Mucosa of descending colon (tissue), 3 donors: ENCODE measurements at regions not wholly inside any gene's neighbourhood (a gene's known extent, or its start where the extent isn't known, plus 50 kb on each side); places are given as distances from the start of the nearest gene placed in this dataset.

Source experiments
- ATAC-seq: fragments of 200-7000 bp; cut with Tn5 transposase; one replicate; pipeline ENCODE4 v1.9.1; 2020; ENCODE audit warnings: mild to moderate bottlenecking, moderate library complexity
- DNase-seq, 3 donors: peaks; one replicate each; pipeline ENCODE4 v3.0.0-alpha.2; 2020
- H3K36me3 ChIP-seq: fragments of 200-600 bp; one replicate; pipeline ENCODE4 v1.8.0; 2021; ENCODE audit warnings: low read depth, mild to moderate bottlenecking
- H3K4me1 ChIP-seq: fragments of 200-600 bp; one replicate; pipeline ENCODE4 v1.8.0; 2021; ENCODE audit warnings: low read depth, mild to moderate bottlenecking
- H3K4me3 ChIP-seq: fragments of 200-600 bp; one replicate; pipeline ENCODE4 v1.8.0; 2021; ENCODE audit warnings: mild to moderate bottlenecking
- H3K9me3 ChIP-seq: fragments of 200-600 bp; one replicate; pipeline ENCODE4 v1.8.0; 2021; ENCODE audit warnings: mild to moderate bottlenecking
- intact Hi-C, 2 donors: fragments of 100-400 bp; cut with DNase I in 1 of 2; cut with micrococcal nuclease in 1 of 2; formaldehyde crosslinking; loops; one replicate each; pipeline versions ENCODE4 v1.11.0 to v1.11.1; 2022; cut with DNase I, micrococcal nuclease
- TF ChIP-seq, protein P1 (sequence below): fragments of 200-600 bp; IDR thresholded peaks from one replicate; pipeline ENCODE4 v1.8.0; 2022; ENCODE audit warnings: antibody characterized with exemption, mild to moderate bottlenecking
- donor health status: DM: no; HTN: no; CAD: no; lungs with moderate emphysema.
- donor health status: DM: no; HTN: no; CAD: no.
- donor health status: DM: no; HTN: yes; CAD: no.

DNA sequence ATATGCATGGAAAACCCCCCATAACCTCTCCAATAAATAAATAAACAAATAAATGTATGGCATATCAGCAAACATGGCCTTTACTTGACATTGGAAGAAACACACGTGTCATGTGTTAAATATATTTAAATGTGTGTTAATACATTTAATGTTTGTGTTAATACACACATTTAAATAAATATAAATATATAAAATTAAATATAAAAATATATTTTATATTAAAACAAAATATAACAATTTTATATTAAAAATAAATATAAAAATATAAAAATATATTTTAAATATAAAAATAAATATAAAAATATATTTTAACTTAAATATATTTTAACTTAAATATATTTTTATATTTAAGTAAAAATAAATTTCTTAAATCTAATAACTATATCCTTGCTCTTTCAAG, 187.6 kb upstream of the CXXC4 start:
- no peak for ATAC-seq
- Histone ChIP-seq H3K4me1 (no peaks in the 10 kb centered on the region), H3K4me3 (no peak overlapping the region), H3K36me3 (no peaks in the 10 kb centered on the region), H3K9me3 (no peaks in the 10 kb centered on the region)
- intact Hi-C loops, result no loop called here
- TF ChIP-seq, protein P1, sequence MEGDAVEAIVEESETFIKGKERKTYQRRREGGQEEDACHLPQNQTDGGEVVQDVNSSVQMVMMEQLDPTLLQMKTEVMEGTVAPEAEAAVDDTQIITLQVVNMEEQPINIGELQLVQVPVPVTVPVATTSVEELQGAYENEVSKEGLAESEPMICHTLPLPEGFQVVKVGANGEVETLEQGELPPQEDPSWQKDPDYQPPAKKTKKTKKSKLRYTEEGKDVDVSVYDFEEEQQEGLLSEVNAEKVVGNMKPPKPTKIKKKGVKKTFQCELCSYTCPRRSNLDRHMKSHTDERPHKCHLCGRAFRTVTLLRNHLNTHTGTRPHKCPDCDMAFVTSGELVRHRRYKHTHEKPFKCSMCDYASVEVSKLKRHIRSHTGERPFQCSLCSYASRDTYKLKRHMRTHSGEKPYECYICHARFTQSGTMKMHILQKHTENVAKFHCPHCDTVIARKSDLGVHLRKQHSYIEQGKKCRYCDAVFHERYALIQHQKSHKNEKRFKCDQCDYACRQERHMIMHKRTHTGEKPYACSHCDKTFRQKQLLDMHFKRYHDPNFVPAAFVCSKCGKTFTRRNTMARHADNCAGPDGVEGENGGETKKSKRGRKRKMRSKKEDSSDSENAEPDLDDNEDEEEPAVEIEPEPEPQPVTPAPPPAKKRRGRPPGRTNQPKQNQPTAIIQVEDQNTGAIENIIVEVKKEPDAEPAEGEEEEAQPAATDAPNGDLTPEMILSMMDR, result no peak
- DNase-seq, result no peak

DNA sequence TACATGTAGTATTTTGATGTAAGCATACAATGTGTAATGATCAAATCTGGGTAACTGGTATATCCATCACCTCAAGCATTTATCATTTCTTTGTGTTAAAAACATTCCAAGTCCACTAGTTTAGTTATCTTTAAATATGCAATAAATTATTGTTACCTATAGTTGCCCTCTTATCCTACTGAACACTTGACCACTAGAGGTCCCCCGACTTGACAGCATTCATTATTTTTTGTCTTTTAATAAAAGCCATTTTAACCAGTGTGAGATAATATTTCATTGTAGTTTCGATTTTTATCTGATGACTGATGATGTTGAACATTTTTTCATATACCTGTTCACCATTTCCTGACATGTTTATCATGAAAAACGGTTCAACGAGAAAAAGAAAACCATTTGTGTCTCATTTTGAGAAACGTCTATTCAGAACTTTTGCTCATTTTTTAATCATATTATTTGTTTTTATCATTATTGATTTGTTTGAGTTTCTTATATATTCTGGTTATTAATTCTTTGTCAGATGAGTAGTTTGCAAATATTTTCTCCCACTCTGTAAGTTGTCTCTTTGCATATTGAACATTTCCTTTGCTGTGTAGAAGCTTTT, 199.0 kb upstream of the CXXC4 start:
- intact Hi-C loops, result no loop called here
- Histone ChIP-seq H3K36me3 (no peaks in the 10 kb centered on the region), H3K4me3 (no peak overlapping the region), H3K9me3 (no peaks in the 10 kb centered on the region), H3K4me1 (no peaks in the 10 kb centered on the region)
- TF ChIP-seq, protein P1, result no peak
- ATAC-seq, result no peak
- peak in 1 of 3 donors; percentile 1 for DNase-seq

DNA sequence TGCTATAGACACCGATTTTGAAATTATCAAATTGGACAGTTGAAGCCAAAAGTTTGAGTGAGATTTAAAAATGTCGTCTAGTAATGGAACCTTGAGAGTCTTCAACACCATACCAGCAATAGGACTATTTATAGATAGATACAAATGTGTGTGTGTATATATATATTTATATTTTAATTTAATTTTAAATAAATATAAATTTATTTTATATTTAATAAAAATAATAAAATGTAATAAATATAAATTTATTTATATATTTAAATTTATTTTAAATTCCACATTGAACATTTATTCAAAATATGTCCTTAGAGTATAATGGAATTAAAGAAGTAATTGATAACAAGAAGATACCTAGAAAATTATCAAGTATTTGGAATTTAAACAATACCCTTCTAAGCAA, 221.9 kb upstream of the CXXC4 start:
- Histone ChIP-seq H3K36me3 (no peaks in the 10 kb centered on the region), H3K9me3 (no peaks in the 10 kb centered on the region), H3K4me3 (no peak overlapping the region), H3K4me1 (no peaks in the 10 kb centered on the region)
- DNase-seq, result no peak
- intact Hi-C loops, result no loop called here
- TF ChIP-seq, protein P1, result no peak
- ATAC-seq, result no peak

DNA sequence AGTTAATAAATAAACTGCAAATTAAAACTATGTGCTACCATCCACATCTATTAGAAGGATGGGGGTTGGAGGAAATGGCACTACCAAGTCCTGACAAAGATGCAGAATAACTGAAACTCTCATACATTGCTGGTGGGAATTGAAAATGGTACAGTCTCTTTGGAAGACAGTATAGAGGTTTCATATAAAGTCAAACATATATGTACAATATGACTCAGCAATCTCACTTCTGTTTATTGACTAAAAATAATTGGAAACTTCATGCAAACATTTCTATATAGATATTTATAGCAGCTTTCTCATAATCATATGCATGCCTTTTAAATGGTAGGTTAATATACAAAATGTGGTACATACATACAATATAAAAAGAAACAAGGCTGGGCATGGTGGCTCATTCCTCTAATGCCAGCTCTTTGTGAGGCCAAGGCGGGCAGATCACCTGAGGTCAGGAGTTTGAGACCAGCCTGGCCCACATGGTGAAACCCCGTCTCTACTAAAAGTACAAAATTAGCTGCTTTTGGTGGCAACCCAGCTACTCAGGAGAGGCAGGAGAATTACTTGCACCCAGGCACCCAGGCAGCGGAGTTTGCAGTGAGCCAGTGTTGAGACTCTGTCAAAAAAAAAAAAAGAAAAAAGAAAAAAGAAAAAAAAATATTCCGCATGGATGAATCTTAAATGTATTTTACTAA, 225.0 kb upstream of the CXXC4 start:
- DNase-seq, result no peak
- no peak for ATAC-seq
- Histone ChIP-seq H3K9me3 (no peaks in the 10 kb centered on the region), H3K36me3 (no peaks in the 10 kb centered on the region), H3K4me1 (no peaks in the 10 kb centered on the region), H3K4me3 (no peak overlapping the region)
- intact Hi-C loops, result no loop called here
- TF ChIP-seq, protein P1, result no peak

DNA sequence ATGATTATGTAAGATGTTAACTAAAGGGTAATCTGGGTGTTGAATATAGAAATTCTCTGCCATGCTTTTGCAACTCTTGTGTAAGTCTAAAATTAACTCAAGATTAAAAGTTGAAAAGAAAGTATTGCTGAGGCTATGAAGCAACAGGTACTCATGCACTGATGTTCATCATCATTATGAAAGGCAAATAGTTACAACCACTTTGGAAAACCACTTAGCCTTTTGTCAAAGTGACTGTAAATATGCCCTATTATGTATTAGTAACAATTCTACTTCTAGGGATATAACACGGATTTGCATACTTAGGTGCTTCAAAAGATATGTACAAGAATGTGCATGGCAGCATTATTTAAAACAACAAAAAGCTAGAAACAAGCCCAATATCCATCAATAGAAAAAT, 227.8 kb upstream of the CXXC4 start:
- H3K36me3 ChIP-seq, result no peaks in the 10 kb centered on the region

More for the DNA sequence above, 227.8 kb upstream of the CXXC4 start:
- intact Hi-C loops, result no loop called here
- no peaks in the 10 kb centered on the region for H3K4me1 ChIP-seq
- TF ChIP-seq, protein P1, result no peak
- H3K4me3 ChIP-seq, result no peak overlapping the region
- no peaks in the 10 kb centered on the region for H3K9me3 ChIP-seq
- ATAC-seq (no peak), DNase-seq (no peak)
